Loucy (cell line): ENCODE measurements at regions not wholly inside any gene's neighbourhood (a gene's known extent, or its start where the extent isn't known, plus 50 kb on each side); places are given as distances from the start of the nearest gene placed in this dataset.
"Not testable (repeated sequence)": the region's sequence is repeated elsewhere in the genome, so short reads cannot be mapped to it uniquely, and the experiment has no call there.

Experiments
- H2AFZ ChIP-seq: fragments of 200-600 bp; sonication (generic); 2 replicates; pipeline ENCODE4 v1.6.0; 2016; ENCODE audit warnings: antibody characterized with exemption, mild to moderate bottlenecking, low read length, moderate library complexity
- H3F3A ChIP-seq: fragments of 200-600 bp; 2 replicates; pipeline ENCODE4 v1.6.0; 2016; ENCODE audit warnings: antibody characterized with exemption, low read depth, mild to moderate bottlenecking
- H3K27me3 ChIP-seq: fragments of 200-600 bp; sonication (generic); 2 replicates; pipeline ENCODE4 v1.6.1; 2014; ENCODE audit warnings: low read length, mild to moderate bottlenecking; ENCODE audit not compliant: insufficient read depth, poor library complexity, severe bottlenecking
- H3K36me3 ChIP-seq: fragments of 200-600 bp; sonication (generic); 2 replicates; pipeline ENCODE4 v1.6.1; 2016; ENCODE audit warnings: low read length; ENCODE audit not compliant: insufficient read depth
- H3K4me1 ChIP-seq: fragments of 200-600 bp; sonication (generic); 2 replicates; pipeline ENCODE4 v1.5.1; 2014; ENCODE audit warnings: low read length, mild to moderate bottlenecking; ENCODE audit not compliant: insufficient read depth, poor library complexity, severe bottlenecking
- H3K4me2 ChIP-seq: fragments of 200-600 bp; sonication (generic); 2 replicates; pipeline ENCODE4 v1.6.0; 2014; ENCODE audit warnings: antibody characterized with exemption, low read length, low read depth, mild to moderate bottlenecking; ENCODE audit not compliant: poor library complexity, severe bottlenecking
- H3K4me3 ChIP-seq: fragments of 200-600 bp; sonication (generic); 2 replicates; pipeline ENCODE4 v1.5.1; 2014; ENCODE audit warnings: low read length, mild to moderate bottlenecking, mixed read lengths; ENCODE audit not compliant: poor library complexity, severe bottlenecking
- H3K79me2 ChIP-seq: fragments of 200-600 bp; sonication (generic); 2 replicates; pipeline ENCODE4 v1.6.1; 2014; ENCODE audit warnings: low read length; ENCODE audit not compliant: insufficient read depth
- H3K9ac ChIP-seq: fragments of 200-600 bp; sonication (generic); 2 replicates; pipeline ENCODE4 v1.6.0; 2014; ENCODE audit warnings: mild to moderate bottlenecking, low read depth, low read length, moderate library complexity; ENCODE audit not compliant: poor library complexity, severe bottlenecking
- H3K9me2 ChIP-seq: fragments of 200-600 bp; sonication (generic); replicated peaks from 2 replicates; pipeline ENCODE4 v1.6.1; 2016; ENCODE audit warnings: low read depth, low read length, mixed read lengths
- H3K9me3 ChIP-seq: fragments of 200-600 bp; sonication (generic); 2 replicates; pipeline ENCODE4 v1.6.1; 2014; ENCODE audit warnings: mild to moderate bottlenecking, antibody characterized with exemption, low read length, low read depth; ENCODE audit not compliant: insufficient read depth
- H4K20me1 ChIP-seq: fragments of 200-600 bp; sonication (generic); 2 replicates; pipeline ENCODE4 v1.6.0; 2014; ENCODE audit warnings: antibody characterized with exemption, low read length, mild to moderate bottlenecking; ENCODE audit not compliant: insufficient read depth, poor library complexity, severe bottlenecking
- CTCF ChIP-seq: fragments of 200-600 bp; sonication (generic); conservative IDR thresholded peaks from 2 replicates; pipeline ENCODE4 v1.5.1; 2014; ENCODE audit warnings: mild to moderate bottlenecking, antibody characterized with exemption, low read length
- EZH2phosphoT487 ChIP-seq: fragments of 200-600 bp; IDR thresholded peaks from 2 replicates; pipeline ENCODE4 v1.6.1; 2018; ENCODE audit warnings: antibody characterized with exemption, mild to moderate bottlenecking, moderate library complexity, borderline replicate concordance

GRCh38 chr2:240259924-240260529, 119.6 kb upstream of the OTOS start:
- no peak for TF ChIP-seq CTCF
- TF ChIP-seq EZH2phosphoT487 = no peak
- H3K9ac ChIP-seq = no peak overlapping the region
- no peaks in the 10 kb centered on the region for H3K27me3 ChIP-seq
- no peaks in the 10 kb centered on the region for H3K79me2 ChIP-seq
- peaks cover 9% of the 10 kb centered on the region; the same call in 1 of the 2 replicates for H3K9me3 ChIP-seq
- H3F3A ChIP-seq = no peaks in the 10 kb centered on the region
- no peak overlapping the region for H3K4me3 ChIP-seq
- no peaks in the 10 kb centered on the region for H3K9me2 ChIP-seq
- H2AFZ ChIP-seq = no peak overlapping the region
- H4K20me1 ChIP-seq = no peaks in the 10 kb centered on the region
- no peak overlapping the region for H3K4me2 ChIP-seq
- H3K36me3 ChIP-seq = no peaks in the 10 kb centered on the region
- H3K4me1 ChIP-seq = no peaks in the 10 kb centered on the region

- Histone ChIP-seq H4K20me1 (no peaks in the 10 kb centered on the region), H3K79me2 (no peaks in the 10 kb centered on the region), H3K9me3 (peaks cover 9% of the 10 kb centered on the region; the same call in 1 of the 2 replicates)
Measured at GRCh38 chr2:240260664-240261063, 120.2 kb upstream of the OTOS start.

GRCh38 chr2:240262578-240262977, 122.1 kb upstream of the OTOS start:
- not testable (repeated sequence) for H3K9me2 ChIP-seq, H2AFZ ChIP-seq, H3K9ac ChIP-seq, H3K4me3 ChIP-seq, H3K27me3 ChIP-seq, H3K79me2 ChIP-seq, H4K20me1 ChIP-seq, H3K4me1 ChIP-seq, H3K9me3 ChIP-seq, H3K36me3 ChIP-seq, H3K4me2 ChIP-seq, H3F3A ChIP-seq

More at GRCh38 chr2:240260664-240261063, 120.2 kb upstream of the OTOS start:
- H3K27me3 ChIP-seq = no peaks in the 10 kb centered on the region
- H3K4me1 ChIP-seq = no peaks in the 10 kb centered on the region
- no peak overlapping the region for H3K4me2 ChIP-seq
- no peaks in the 10 kb centered on the region for H3F3A ChIP-seq
- H3K9me2 ChIP-seq = no peaks in the 10 kb centered on the region
- no peaks in the 10 kb centered on the region for H3K36me3 ChIP-seq
- TF ChIP-seq EZH2phosphoT487 (no peak), CTCF (no peak)
- H2AFZ ChIP-seq = no peak overlapping the region
- H3K4me3 ChIP-seq = no peak overlapping the region
- H3K9ac ChIP-seq = no peak overlapping the region

- Histone ChIP-seq H3K9ac (no peak overlapping the region), H3K4me3 (no peak overlapping the region), H3K36me3 (no peaks in the 10 kb centered on the region), H3K9me2 (no peaks in the 10 kb centered on the region), H2AFZ (no peak overlapping the region), H3K4me2 (no peak overlapping the region), H3K9me3 (peaks cover 11% of the 10 kb centered on the region; the same call in 1 of the 2 replicates), H3K4me1 (no peaks in the 10 kb centered on the region), H3K79me2 (no peaks in the 10 kb centered on the region), H4K20me1 (no peaks in the 10 kb centered on the region), H3K27me3 (no peaks in the 10 kb centered on the region), H3F3A (no peaks in the 10 kb centered on the region)
- no peak for TF ChIP-seq EZH2phosphoT487
Measured at GRCh38 chr2:240269380-240269779, 128.9 kb upstream of the OTOS start.
